Fibroblast of peridontal ligament (primary cell): ENCODE measurements at regions not wholly inside any gene's neighbourhood (a gene's known extent, or its start where the extent isn't known, plus 50 kb on each side); places are given as distances from the start of the nearest gene placed in this dataset.
"Not testable (repeated sequence)": the region's sequence is repeated elsewhere in the genome, so short reads cannot be mapped to it uniquely, and the experiment has no call there.

ENCODE experiments used
- DNase-seq: peaks from one replicate; pipeline ENCODE4 v3.0.0-alpha.2; 2010; ENCODE audit errors: extremely low read depth

DNA sequence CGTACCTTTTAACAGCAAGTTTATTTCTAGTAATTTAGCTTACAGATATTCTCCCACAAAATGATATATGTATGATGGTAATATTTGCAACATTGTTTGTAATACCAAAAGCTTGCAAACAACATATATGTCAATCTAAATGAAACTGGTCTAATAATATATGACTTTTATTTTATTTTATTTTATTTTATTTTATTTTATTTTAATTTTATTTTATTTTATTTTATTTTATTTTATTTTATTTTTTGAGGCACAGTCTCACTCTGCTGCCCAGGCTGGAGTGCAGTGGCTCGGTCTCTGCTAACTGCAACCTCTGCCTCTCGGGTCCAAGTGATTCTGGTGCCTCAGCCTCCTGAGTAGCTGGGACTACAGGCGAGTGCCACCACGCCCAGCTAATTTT, 94.6 kb upstream of the ABCA1 start:
- not testable (repeated sequence) for DNase-seq

- no peak for DNase-seq
Observed at GRCh38 chr9:105023788-105024187, 95.8 kb upstream of the ABCA1 start.

DNA sequence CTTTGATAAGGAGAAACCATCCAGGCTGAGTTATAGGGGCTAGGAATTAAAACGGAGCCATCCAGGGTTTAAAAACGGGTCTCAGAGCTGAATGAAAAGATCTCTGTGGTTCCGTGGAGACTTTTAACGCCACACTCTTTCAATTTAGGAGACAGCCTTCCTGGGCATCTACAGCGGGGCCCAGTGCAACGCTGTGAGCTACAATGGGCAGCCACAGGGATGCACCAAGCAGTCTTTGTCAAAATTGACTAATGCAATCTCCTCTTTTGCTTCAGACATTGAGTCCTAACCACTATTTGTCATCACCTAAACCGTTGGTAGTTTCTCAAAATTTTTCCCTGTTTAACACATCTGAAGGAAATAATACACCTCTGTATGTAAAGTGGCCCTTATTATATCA, 96.6 kb upstream of the ABCA1 start:
- no peak for DNase-seq

GRCh38 chr9:105026451-105026850, 98.5 kb upstream of the ABCA1 start:
- peak; percentile 38 for DNase-seq

DNA sequence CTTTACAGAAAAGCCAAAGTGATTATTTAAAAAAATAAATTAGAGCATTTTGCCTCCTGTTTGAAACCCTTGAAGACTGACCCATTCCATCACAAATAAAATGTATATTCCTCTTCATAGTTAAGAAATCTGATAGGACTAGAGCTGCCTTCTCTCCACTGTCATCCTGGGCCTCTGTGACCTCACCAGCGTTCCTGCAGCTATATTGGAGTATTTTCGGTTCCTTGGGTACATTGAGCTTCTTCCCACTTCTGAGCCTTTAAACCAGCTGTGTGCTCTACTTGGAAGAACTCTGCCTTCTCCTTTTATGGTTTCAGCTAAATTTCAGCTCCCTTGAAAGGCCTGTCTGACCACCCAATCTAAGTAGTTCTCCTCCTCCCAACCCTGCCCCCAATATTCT, 99.1 kb upstream of the ABCA1 start:
- DNase-seq = no peak

DNA sequence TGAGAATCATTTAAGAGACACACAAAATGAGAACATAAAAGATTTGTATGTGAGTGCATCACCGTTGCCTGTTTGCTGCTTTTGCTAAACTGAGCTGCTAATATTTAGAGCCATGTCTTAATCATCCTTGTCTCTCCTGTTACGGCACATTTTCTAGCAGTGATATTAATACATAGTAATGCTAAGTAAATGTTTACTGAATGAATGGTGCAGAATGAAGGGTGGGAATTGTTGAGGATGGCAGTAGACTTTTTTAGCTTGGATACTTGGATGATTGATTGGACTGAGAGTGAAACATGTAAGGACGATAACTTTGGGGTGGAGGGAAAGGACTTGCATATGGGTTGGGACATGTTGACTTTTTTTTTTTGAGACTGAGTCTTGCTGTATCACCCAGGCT, 102.3 kb upstream of the ABCA1 start:
- DNase-seq = no peak

- no peak for DNase-seq
Observed at GRCh38 chr9:105037139-105037538, 109.2 kb upstream of the ABCA1 start.

DNA sequence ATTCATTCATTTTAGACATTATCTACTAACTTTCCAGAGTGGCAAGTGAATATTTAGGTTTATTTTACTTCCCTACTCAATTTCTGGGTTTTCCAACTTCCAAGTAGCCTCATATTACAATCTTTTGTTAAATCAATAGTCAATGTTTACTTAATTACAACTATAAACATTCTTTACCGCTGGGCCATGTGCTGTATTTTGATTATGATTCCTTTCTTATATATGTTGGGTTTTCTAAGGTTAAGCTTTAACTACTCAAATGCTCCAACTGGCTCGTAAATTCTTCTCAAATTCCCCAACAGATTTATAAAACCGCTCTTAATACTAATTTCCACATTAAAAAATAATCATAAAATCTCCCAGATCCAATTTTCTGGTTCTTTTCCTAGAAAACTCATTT, 110.1 kb upstream of the ABCA1 start:
- DNase-seq = no peak

- no peak for DNase-seq
Observed at GRCh38 chr9:105039175-105039799, 111.3 kb upstream of the ABCA1 start.

DNA sequence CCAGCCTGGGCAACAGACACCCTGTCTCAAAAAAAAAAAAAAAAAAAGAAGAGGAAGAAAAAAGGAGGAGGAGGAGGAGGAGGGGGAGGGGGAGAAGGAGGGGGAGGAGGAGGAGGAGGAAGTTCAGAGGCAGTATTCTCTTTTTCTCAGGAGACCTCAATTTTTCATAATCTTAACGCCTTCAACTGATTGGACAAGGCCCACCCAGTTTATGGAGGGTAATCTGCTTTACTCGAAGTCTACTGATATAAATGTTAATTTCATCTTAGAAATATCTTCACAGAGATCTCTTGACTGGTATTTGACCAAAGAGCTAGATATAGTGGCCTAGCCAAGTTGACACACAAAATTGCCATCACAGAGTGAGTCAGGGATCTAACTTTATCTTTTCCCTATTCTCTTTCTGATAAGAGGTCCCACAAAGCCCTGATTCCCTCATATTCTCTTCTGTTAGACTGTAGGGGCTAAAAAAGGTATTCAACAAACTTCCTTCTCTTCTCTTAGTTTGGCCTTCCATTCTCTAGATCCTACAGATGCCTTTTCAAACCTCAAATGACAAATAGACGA, 115.5 kb upstream of the ABCA1 start:
- DNase-seq = no peak

- no peak for DNase-seq
Observed at GRCh38 chr9:105044518-105044917, 116.6 kb upstream of the ABCA1 start.

DNA sequence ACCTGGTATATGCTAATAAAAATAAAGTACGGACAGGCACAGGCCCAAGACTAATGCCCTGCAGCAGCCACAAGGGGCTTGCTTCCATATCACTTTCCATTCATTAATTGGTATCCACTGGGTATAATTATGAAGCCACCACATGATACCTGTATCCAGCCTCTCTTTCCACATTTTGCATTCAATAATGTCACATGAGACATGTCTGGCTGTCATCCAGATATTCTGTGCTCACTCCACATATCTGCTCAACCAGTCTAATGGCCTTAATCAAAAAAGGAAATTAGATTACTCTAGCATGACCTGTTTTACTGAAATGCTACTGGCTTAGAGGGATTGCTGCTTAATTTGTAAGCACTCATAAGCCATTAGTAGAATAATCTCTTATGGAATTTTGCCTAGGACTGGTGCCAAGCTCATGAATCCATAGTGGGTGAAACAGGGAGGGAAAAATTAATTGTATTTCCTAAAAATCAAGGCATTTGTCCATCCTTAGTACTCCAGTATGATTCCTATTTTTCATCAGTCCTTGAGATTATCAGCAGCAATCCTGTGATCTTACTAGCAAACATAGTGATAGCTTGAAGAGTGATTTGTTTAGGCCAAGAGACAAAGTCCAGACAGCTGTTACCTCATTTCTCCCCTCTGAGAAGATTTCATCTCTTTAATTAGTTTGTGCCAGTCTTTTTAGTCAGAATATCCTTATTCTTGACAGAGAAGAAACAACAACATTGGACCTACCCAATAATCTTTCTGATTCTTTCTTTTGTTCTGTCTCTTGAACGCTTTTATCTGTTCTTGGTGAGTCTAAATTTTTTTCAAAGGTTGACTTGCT, 119.2 kb upstream of the ABCA1 start:
- DNase-seq = no peak

DNA sequence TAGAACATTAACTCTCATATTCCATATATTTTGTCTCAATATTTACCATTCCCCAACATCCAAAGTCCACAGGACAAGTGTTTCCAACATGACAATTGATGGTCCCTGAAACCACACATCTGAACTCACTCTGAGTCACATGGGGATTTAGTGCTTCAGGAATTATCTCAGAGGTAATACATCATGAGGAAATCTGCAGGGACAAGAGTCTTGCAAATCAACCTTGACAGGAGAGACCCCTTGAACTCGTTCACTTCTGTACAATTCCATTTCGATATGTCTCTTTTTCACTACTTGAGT, 119.7 kb upstream of the ABCA1 start:
- DNase-seq = no peak

DNA sequence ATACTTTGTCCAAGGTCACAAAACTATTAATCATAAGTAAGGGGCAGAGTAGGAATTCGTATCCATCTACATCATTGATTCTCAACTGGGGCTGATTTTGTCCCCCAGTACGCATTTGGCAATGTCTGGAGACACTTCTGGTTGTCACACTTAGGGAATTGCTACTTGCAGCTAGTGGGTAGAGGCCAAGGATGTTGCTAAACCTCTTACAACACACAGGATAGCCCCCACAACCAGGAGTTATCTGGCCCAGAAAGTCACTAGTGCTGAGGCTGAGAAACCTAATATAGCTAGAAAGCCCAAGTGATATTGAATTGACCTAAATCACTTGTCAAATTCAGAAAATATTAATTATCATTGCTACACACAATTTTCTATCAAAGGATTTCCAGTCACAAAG, 120.4 kb upstream of the ABCA1 start:
- DNase-seq = no peak

GRCh38 chr9:105050296-105050695, 122.3 kb upstream of the ABCA1 start:
- DNase-seq = no peak

DNA sequence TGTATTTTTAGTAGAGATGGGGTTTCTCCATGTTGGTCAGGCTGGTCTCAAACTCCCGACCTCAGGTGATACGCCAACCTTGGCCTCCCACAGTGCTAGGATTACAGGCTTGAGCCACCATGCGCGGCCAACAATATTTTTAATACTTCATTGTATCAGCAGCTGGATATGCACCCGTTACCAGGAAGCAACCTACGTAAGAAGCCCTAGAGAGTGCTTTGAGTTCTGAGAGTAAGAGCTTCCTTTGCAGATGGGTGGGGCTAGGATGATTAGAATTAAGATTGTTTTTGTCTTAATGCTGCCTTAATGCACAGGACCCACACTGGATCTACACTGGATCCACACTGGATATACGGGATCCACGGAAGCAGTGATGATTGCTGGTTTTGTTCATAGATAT, 123.9 kb upstream of the ABCA1 start:
- no peak for DNase-seq

DNA sequence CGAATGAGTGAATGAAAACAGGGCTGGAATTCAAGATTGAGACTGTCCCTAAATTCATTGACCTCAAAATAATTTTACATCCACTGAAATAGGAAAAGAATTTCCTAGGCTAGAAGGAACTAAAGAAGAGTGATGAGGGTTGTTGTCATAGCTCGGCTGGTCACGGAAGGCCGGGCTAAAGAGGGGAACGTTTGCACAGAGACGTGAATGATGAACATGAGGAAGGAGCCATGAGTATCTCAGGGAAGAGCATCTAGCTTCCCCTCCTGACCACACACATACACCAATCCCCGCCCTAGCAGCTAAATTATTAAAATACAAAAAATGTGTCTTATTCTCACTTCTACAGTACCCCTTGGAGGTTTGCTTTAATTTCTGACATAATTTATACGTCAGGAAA, 124.4 kb upstream of the ABCA1 start:
- no peak for DNase-seq

DNA sequence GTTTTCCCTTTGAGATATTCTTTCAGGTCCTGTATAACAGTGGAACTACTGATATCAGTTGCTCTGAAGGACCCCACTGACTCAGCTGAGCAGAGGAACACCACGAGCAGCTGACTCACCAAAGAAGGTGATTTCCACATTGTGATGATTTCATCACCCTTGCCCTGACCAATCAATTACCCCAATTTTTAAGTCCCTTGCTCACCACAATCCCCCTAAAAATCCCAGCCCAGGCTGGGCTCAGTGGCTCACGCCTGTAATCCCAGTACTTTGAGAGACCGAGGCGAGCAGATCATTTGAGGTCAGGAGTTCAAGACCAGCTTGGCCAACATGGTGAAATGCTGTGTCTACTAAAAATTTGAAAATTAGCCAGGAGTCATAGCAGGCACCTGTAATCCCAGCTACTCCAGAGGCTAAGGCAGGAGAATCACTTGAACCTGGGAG, 125.3 kb upstream of the ABCA1 start:
- DNase-seq = peak; percentile 84

DNA sequence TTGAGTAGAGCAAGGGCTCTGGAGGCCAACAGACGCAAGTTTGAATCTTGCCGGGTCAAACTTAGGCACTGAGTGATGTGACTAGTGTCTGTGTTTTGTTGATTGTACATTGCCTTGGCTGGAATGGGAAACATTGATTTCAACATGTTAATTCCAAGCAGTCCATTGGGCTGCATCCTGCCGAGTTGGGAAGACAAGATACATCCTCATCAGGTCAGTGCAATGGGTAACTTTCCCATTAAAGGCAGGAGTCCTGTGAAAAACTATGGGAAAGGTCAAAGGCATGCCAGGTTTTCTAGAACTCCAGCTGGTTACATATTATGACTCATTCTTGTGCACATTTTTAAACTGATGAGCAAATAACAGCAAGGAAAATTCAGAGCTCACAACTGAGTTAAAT, 126.5 kb upstream of the ABCA1 start:
- peak; percentile 75 for DNase-seq

DNA sequence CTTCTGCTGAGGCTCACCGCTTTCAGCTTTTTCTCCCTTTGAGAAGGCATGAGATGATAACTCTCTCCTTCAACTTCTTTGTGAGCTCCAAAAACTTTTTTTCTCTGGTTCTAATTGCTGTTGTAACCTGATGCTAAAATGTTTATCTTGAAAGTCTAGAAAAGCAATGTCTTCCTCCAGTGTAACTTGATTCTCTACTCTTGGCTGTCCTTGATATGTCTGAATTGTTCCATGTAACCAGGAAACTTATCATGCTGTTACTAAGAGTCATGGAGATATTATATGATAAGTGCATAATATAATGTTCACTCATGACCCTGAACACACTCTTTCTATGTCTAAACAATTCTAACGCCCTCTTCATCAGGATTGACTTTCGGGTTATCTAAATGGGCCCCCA, 128.0 kb upstream of the ABCA1 start:
- DNase-seq = peak; percentile 75

DNA sequence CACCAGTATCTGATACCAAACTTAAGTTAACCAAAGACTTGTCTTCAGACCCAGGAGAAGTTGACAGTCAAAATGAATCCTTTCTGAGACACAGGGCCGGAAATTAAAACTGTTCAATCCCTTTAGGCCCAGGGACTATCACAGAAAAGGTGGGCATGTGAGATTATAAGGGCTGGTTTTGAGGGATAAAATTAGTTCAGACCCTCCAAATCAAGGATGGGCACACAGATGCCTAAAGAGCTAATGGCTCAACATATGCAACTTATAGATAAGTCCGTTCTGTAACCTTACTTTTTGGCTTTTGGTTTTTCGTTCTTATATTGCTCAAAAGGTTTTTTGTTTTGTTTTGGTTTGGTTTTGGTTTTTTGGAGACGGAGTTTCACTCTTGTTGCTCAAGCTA, 129.6 kb upstream of the ABCA1 start:
- DNase-seq = no peak

DNA sequence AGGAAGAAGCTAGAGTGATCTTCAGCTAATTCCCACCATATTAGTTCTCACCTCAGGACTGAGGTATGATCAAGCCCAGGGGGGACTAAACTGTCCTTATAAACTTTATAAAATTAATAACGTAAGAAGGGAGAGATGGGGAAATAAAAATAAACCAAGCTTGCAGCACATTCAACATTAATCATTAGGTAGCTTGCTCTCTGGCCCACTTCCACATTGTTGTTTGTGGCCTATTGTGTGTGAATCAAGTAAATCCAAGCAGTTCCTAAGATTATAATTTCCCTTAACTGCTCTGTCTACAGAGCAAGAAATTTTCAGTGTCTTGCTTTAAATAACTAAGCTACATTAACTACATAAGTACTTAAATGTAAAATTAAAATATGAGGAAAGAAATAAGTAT, 131.3 kb upstream of the ABCA1 start:
- no peak for DNase-seq

DNA sequence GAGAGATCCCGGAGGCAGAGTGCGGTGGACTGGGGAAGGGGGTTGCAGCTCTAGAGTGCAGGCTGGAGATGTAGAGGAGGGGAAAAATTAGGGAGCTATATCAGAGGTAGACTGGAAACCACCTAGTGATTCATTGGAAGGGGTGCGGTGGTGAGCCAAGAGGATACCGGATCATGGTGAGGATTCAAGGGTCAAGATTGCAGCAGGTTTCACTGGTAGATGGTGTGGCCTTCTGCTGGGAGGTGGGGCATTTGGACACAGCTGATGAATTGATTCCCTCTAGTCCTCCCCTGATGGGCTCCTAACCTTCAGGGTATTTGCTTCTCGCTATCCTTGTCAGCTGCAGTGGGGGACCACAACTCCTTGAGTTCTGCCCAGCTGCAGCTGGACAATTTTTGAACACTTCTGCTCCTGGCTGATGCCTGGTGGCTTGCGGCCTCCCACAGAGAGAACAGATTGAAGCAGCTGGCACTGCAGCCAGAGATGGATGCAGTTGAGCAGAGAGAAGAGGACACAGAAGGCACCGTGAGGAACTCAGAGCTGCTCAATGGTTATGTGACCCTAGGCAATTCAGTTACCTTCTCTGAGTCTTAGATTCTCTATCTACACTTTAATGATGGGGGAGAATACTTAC, 134.4 kb upstream of the ABCA1 start:
- no peak for DNase-seq
